IMR-90 (cell line): ENCODE measurements at regions not wholly inside any gene's neighbourhood (a gene's known extent, or its start where the extent isn't known, plus 50 kb on each side); places are given as distances from the start of the nearest gene placed in this dataset.

Source experiments
- CHD1 ChIP-seq: IDR thresholded peaks from 2 replicates; pipeline ENCODE4 v1.6.1; 2012; ENCODE audit warnings: low read depth, low read length, improper control_type of control experiment
- CTCF ChIP-seq: conservative IDR thresholded peaks from 2 replicates; pipeline ENCODE4 v1.5.1; 2012; ENCODE audit warnings: mild to moderate bottlenecking, low read depth, low read length, improper control_type of control experiment
- FOS ChIP-seq: fragments of 150-350 bp; IDR thresholded peaks from 2 replicates; pipeline ENCODE4 v1.6.1; 2016; ENCODE audit warnings: low read depth, low read length
- MAFK ChIP-seq: IDR thresholded peaks from 2 replicates; pipeline ENCODE4 v1.6.1; 2012; ENCODE audit warnings: low read depth, low read length, improper control_type of control experiment
- POLR2A ChIP-seq: IDR thresholded peaks from 2 replicates; pipeline ENCODE4 v1.6.1; 2012; ENCODE audit warnings: mild to moderate bottlenecking, low read depth, low read length

GRCh38 chr6:144559865-144560593 is 274.9 kb downstream of the UTRN start:
- TF ChIP-seq CTCF: no peak
- TF ChIP-seq MAFK: no peak
- TF ChIP-seq POLR2A: no peak
- TF ChIP-seq CHD1: no peak
- TF ChIP-seq FOS: no peak
